Kasumi-1 (cell line): ENCODE measurements at regions not wholly inside any gene's neighbourhood (a gene's known extent, or its start where the extent isn't known, plus 50 kb on each side); places are given as distances from the start of the nearest gene placed in this dataset.

Experiments used
- DNase-seq, 2 experiments: peaks; one replicate each; lab custom pipeline; 2025; lab: John Stamatoyannopoulos, UW

DNA sequence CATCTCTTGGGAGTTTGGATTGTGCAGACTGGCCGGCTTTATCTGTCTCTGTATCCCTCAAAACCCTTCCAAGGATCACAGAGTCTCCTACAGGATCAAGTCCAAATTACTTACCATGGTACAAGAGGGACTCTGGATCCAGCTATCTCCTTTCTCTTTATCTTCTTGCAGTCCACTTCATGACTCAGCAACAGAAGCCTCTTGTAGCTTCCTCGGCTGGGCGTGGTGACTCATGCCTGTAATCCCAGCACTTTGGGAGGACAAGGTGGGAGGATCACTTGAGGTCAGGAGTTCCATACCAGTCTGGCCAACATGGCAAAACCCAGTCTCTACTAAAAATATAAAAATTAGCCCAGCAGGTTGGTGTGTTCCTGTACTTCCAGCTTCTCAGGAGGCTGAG is 189.7 kb downstream of the BCAT1 start:
- DNase-seq, result no peak

DNA sequence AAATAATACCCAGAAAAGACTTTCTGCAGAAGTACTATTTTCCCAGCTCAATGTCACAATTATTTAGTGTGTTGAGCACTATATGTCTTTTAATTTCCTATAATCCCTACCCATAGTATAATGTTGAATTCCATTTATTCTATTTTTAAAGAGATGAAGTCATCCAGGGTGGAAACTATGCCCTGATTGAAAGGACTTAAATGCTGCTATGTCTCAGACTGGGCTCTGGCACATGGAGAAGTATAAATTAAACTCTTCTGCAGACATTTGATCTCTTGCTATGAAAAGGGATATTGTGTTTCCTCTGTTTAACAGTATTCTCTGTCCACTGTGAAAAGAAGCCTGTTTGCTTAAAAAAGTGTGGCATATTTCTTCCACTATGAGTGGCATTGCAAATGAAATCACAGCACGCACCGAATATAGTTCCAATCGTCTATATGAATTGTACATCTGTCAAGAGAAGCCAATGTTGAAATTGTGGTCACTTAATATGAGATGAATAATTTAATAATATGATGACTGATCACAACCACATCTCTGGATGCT is 192.3 kb downstream of the BCAT1 start:
- no peak for DNase-seq

DNA sequence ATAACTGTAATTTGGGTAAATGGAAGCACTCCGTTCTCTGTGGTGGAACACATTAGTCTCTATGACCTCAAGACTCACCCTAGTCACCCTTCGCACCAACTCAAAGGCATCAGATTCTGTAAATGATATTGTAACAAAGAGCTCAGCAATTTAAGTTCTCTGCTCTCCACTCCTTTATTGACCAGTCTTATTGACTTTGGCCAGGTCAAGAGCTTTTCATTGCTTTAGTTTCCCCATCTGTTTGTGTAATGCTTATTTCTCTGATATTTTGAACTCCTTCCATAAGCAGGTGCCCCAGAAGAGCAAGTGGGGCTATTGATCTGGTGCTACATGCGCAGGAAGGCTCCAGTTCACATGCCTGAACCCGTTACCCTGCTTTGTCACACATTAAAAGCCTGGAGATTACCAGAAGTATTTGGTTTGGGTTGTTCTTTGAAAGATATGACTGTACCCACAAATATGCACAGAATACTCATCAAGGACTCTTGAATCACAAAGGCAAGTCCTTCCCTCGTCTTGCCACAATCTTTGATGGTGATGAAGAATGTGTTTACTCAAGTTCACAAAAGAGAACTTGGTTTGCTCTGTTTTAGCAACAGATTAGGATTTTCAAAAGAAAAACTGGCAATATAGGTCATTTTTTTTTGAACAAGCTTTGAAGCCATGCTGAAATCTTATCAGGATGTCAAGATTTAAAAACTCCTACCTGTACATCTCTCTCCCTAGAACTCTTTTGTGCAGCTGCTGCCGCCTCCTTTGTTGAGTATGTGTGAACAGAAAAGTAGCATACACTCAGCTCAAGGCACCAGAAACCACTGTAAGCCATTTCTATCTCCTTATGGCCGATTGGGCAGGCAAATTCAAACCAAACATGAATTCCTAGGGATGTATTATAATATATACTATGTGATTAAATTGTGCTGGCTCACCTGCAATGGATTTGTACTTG is 193.9 kb downstream of the BCAT1 start:
- no peak for DNase-seq

- no peak for DNase-seq
These were observed 196.0 kb downstream of the BCAT1 start for GRCh38 chr12:24752763-24753462.

GRCh38 chr12:24751181-24751580 is 197.7 kb downstream of the BCAT1 start:
- DNase-seq, result no peak

GRCh38 chr12:24750263-24750662 is 198.6 kb downstream of the BCAT1 start:
- no peak for DNase-seq

DNA sequence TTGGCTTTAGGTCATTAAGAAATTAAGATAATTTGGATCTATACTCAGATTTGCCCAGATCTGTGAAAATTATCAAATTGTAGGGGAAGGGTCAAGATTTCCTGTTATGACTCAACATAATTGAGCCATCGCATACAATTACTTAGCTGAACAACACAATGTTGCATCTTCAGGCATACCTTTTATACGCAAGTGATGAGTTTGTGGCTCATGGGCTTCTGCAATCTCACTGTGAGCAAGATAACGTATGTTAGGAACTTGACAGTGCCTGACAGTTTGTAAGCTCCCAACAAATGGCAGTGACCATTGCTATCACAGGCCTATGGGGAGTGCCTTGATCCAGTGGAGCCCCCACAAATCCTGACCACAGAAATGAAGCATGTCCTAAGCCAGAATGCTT is 199.7 kb downstream of the BCAT1 start:
- DNase-seq, result no peak

DNA sequence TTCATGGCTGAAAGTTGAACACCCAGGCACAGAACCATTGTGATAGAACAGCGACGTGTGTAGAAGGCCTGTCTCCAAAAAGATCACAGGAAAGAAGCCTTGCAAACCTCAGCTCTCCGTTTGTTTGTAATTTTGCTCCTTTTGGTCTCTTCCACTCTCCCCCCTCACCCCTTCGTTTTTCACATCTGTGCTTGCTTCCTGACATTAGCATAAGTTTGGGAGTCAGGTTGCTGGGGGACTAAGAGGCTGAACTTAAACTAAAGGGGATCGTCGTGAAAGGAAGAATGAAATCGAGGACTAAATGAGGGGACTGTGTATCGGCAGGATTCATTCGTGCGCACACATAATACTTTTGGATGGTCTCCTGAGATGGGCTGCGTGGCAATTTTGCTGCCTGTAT is 200.6 kb downstream of the BCAT1 start:
- no peak for DNase-seq

GRCh38 chr12:24746864-24747263 is 202.0 kb downstream of the BCAT1 start:
- DNase-seq, result no peak

- DNase-seq, result no peak
These were observed 202.8 kb downstream of the BCAT1 start for GRCh38 chr12:24746006-24746671.

- no peak for DNase-seq
These were observed 204.7 kb downstream of the BCAT1 start for GRCh38 chr12:24743941-24744793.

GRCh38 chr12:24742378-24742777 is 206.5 kb downstream of the BCAT1 start:
- DNase-seq, result peak; percentile 80 to 89

GRCh38 chr12:24741216-24741615 is 207.7 kb downstream of the BCAT1 start:
- no peak for DNase-seq

- DNase-seq, result no peak
These were observed 209.7 kb downstream of the BCAT1 start for GRCh38 chr12:24739106-24739779.

DNA sequence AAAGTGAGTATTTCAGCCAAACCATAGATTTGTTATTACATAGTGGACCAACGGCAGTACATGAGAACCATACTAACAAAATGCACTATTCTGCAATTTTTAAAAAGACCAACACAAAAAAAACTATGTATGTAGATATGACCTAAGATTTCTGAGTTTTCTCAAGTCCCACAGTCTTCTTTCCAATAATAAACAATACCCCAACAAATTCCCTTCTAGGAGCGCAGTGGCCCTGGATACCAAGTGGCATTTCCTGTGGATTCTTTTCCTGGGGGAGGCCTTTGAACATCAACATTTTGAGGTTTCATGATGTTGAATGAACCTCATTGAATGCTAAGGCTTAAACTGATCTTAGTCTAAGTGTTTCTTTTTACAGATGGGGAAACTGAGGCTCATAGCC is 210.5 kb downstream of the BCAT1 start:
- DNase-seq, result no peak

- DNase-seq, result no peak
These were observed 217.3 kb downstream of the BCAT1 start for GRCh38 chr12:24731596-24731995.

DNA sequence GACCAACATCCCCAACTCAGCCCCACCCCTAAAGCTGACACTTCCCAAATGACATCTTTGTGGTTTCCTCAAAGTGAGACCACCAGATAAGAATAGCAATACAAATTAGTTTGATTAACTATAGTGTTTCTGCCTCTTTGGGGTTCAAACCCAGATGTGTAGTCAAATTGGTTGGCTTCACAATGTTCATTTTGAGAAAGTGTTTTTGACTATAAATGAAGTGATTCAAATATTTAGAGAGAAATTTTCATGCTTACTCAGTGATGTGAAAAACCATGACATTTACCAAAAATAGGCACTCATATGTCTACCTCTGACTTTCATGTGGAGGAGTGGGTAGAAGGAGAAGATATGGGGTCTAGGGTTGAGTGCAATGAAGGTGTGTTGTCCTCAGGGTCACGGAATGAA is 218.4 kb downstream of the BCAT1 start:
- DNase-seq, result no peak

- DNase-seq, result no peak
These were observed 220.1 kb downstream of the BCAT1 start for GRCh38 chr12:24728826-24729225.

DNA sequence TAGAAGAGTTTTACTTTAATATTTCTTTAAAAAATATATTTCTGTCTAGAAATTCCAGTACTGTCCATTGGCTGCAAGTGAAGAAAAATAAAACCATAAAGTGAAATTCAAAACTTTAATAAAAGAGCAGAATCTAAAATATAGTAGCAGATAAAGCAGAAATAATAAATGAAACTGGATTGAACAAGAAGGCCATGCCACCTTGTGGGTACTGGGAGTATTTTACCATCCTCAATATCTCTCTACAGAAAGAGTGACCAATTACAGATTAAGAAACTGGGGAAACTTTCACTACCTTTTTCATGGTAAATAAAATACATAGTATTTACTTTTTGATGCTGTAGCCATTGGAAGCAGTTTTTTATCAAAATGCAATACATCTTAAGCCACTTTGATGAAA is 220.5 kb downstream of the BCAT1 start:
- DNase-seq, result peak; percentile 28 to 50

- DNase-seq, result no peak
These were observed 223.3 kb downstream of the BCAT1 start for GRCh38 chr12:24725616-24726015.

DNA sequence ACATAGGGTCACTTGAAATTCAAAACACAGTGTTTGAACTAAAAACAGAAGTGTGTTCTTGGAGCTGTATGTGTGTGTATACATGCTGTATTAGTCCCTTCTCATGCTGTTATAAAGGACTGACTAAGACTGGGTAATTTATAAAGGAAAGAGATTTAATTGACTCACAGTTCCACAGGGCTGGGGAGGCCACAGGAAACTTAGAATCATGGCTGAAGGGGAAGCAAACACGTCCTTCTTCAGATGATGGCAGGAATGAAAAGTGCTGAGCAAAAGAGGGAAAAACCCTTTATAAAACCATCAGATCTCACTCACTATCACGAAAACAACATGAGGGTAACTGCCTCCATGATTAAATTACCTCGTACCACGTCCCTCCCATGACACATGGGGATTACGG is 224.1 kb downstream of the BCAT1 start:
- DNase-seq, result no peak
